ENCODE measurements at regions not wholly inside any gene's neighbourhood (a gene's known extent, or its start where the extent isn't known, plus 50 kb on each side); places are given as distances from the start of the nearest gene placed in this dataset.

GRCh38 chr4:95641571-95641970 lies 92.8 kb upstream of the UNC5C start:
- H4K91ac ChIP-seq (ENCODE audit: insufficient read depth, low read depth, low read length), result no peak overlapping the region
- no peak overlapping the region for H2AK5ac ChIP-seq (ENCODE audit: low read depth, low read length)
- no peak overlapping the region for H3K14ac ChIP-seq (replicated peaks; ENCODE audit: low read depth, low read length)
- H3K18ac ChIP-seq (ENCODE audit: low read depth, low read length), result no peak overlapping the region
- H3K56ac ChIP-seq (ENCODE audit: extremely low read depth, insufficient read depth, low read length), result no peak overlapping the region
- H2BK120ac ChIP-seq (ENCODE audit: low read depth, low read length), result no peak overlapping the region
- no peak overlapping the region for H2BK15ac ChIP-seq (ENCODE audit: low read depth, low read length)
- DNase-seq, result no peak
- H3K4me1 ChIP-seq (ENCODE audit: control insufficient read depth, insufficient read depth, low read length), result no peaks in the 10 kb centered on the region
- no peak overlapping the region for H2BK20ac ChIP-seq (ENCODE audit: low read depth, low read length)
- WGBS, 2 experiments (ENCODE audit: extremely low coverage in 2 of 2, insufficient read length in 1 of 2), result 83% methylated on average over 1 of the region's 7 CpGs; no CpG with 5 or more reads in 1 of the 2 experiments
- H2BK5ac ChIP-seq (ENCODE audit: low read depth, low read length, poor library complexity, severe bottlenecking), result no peak overlapping the region
- no peaks in the 10 kb centered on the region for H3K9me3 ChIP-seq (ENCODE audit: control insufficient read depth, insufficient read depth, low read length)
- dilution Hi-C loops (cut with HindIII; ENCODE audit: low sequenced_read_pairs, unreplicated experiment), result no loop called here
- H3K9ac ChIP-seq (ENCODE audit: low read depth, low read length), result no peak overlapping the region
- BruUV-seq (replicated peaks), result no TSS peak
- in situ Hi-C loops (cut with MboI; ENCODE audit: low sequenced_read_pairs), result no loop called here
- H3K79me1 ChIP-seq (ENCODE audit: low read depth in 1 of 2, low read length in 2 of 2), result no peaks in the 10 kb centered on the region
- no peaks in the 10 kb centered on the region for H3K36me3 ChIP-seq (ENCODE audit: control insufficient read depth, insufficient read depth, low read length)
- no peak overlapping the region for H2AK9ac ChIP-seq (replicated peaks; ENCODE audit: low read depth, low read length, poor library complexity)
- H4K5ac ChIP-seq (ENCODE audit: low read depth, low read length), result no peak overlapping the region
- H2AFZ ChIP-seq (replicated peaks; ENCODE audit: low read length, poor library complexity), result no peak overlapping the region
- ChIA-PET POLR2A (ENCODE audit: unreplicated experiment) (no interaction called here), CTCF (no interaction called here)
- no peak overlapping the region for H4K8ac ChIP-seq (ENCODE audit: low read depth in 2 of 2, low read length in 2 of 2)
- no peak overlapping the region for H3K4ac ChIP-seq (ENCODE audit: low read depth, low read length)
- no peak for ATAC-seq (ENCODE audit: low read depth)
- no peaks in the 10 kb centered on the region for H3K9me1 ChIP-seq (ENCODE audit: insufficient read depth, low read length)
- H4K20me1 ChIP-seq (ENCODE audit: insufficient read depth, low read length), result no peaks in the 10 kb centered on the region
- H3K4me3 ChIP-seq (ENCODE audit: insufficient read depth, low read depth, low read length), result no peak overlapping the region
- intact Hi-C loops (cut with micrococcal nuclease), result no loop called here
- no peak overlapping the region for H3K23ac ChIP-seq (ENCODE audit: low read depth, low read length)
- TF ChIP-seq SMC3 (IDR thresholded peaks at IDR 0.05; ENCODE audit: low read depth, low read length) (no peak), RCOR1 (IDR thresholded peaks at IDR 0.05; ENCODE audit: insufficient replicate concordance, low read length) (no peak)
- H3K27ac ChIP-seq (ENCODE audit: insufficient read depth, low read length), result no peak overlapping the region
- H3K27me3 ChIP-seq (ENCODE audit: control insufficient read depth, insufficient read depth, low read length), result no peaks in the 10 kb centered on the region
- no peak overlapping the region for H3K4me2 ChIP-seq (ENCODE audit: low read depth, low read length)
